HUDEP-2 (cell line): ENCODE measurements at regions not wholly inside any gene's neighbourhood (a gene's known extent, or its start where the extent isn't known, plus 50 kb on each side); places are given as distances from the start of the nearest gene placed in this dataset.

Source experiments
- DNase-seq, 76 experiments: peaks; one replicate each; lab custom pipeline; 2025; ENCODE audit not compliant: unreplicated experiment in 76 of 76; lab: John Stamatoyannopoulos, UW

GRCh38 chr2:19300961-19301360 is 57.5 kb downstream of the OSR1 start:
- no peak for DNase-seq

GRCh38 chr2:19299522-19299921 is 58.9 kb downstream of the OSR1 start:
- DNase-seq = no peak

GRCh38 chr2:19299032-19299431 is 59.4 kb downstream of the OSR1 start:
- DNase-seq = no peak

GRCh38 chr2:19297716-19298115 is 60.7 kb downstream of the OSR1 start:
- no peak for DNase-seq

- DNase-seq = no peak
Observed at GRCh38 chr2:19295998-19296502, 62.4 kb downstream of the OSR1 start.

- no peak for DNase-seq
Observed at GRCh38 chr2:19292007-19292406, 66.4 kb downstream of the OSR1 start.

- DNase-seq = no peak
Observed at GRCh38 chr2:19288291-19288690, 70.1 kb downstream of the OSR1 start.

GRCh38 chr2:19287324-19287723 is 71.1 kb downstream of the OSR1 start:
- no peak for DNase-seq

- DNase-seq = no peak
Observed at GRCh38 chr2:19282305-19282704, 76.1 kb downstream of the OSR1 start.

GRCh38 chr2:19274439-19274838 is 84.0 kb downstream of the OSR1 start:
- DNase-seq = no peak

GRCh38 chr2:19272941-19273470 is 85.4 kb downstream of the OSR1 start:
- DNase-seq = no peak

GRCh38 chr2:19272039-19272438 is 86.4 kb downstream of the OSR1 start:
- DNase-seq = no peak

GRCh38 chr2:19264852-19265251 is 93.6 kb downstream of the OSR1 start:
- no peak for DNase-seq

- DNase-seq = no peak
Observed at GRCh38 chr2:19262150-19262549, 96.3 kb downstream of the OSR1 start.

GRCh38 chr2:19261061-19261460 is 97.4 kb downstream of the OSR1 start:
- DNase-seq = no peak

- DNase-seq = no peak
Observed at GRCh38 chr2:19256121-19256601, 102.3 kb downstream of the OSR1 start.

- DNase-seq = no peak
Observed at GRCh38 chr2:19255481-19255880, 102.9 kb downstream of the OSR1 start.

- no peak for DNase-seq
Observed at GRCh38 chr2:19251554-19251953, 106.9 kb downstream of the OSR1 start.

GRCh38 chr2:19250906-19251305 is 107.5 kb downstream of the OSR1 start:
- no peak for DNase-seq

- DNase-seq = no peak
Observed at GRCh38 chr2:19247186-19247585, 111.2 kb downstream of the OSR1 start.

GRCh38 chr2:19246496-19246895 is 111.9 kb downstream of the OSR1 start:
- DNase-seq = no peak

GRCh38 chr2:19244460-19245363 is 113.7 kb downstream of the OSR1 start:
- DNase-seq = no peak
